AG20443 (cell line): ENCODE measurements at regions not wholly inside any gene's neighbourhood (a gene's known extent, or its start where the extent isn't known, plus 50 kb on each side); places are given as distances from the start of the nearest gene placed in this dataset.

Experiments
- DNase-seq: peaks from one replicate; pipeline ENCODE4 v3.0.0; 2012; ENCODE audit warnings: low spot score, mixed read lengths

DNA sequence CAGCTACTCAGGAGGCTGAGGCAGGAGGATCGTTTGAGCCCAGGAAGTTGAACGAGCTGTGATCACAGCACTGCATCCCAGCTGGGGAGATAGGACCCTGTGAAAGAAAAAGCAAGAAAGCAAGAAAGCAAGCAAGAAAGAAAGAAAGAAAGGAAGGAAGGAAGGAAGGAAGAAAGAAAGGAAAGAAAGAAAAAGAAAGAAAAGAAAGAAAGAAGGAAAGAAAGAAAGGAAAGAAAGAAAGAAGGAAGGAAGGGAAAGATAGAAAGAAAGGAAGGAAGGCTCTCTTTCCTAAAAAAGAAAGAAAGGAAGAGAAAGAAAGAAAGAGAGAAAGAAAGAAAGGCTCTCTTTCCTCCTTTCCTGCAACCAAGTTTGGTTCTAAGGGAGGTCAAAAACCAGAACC is 380.3 kb downstream of the PCNX1 start:
- DNase-seq = no peak

DNA sequence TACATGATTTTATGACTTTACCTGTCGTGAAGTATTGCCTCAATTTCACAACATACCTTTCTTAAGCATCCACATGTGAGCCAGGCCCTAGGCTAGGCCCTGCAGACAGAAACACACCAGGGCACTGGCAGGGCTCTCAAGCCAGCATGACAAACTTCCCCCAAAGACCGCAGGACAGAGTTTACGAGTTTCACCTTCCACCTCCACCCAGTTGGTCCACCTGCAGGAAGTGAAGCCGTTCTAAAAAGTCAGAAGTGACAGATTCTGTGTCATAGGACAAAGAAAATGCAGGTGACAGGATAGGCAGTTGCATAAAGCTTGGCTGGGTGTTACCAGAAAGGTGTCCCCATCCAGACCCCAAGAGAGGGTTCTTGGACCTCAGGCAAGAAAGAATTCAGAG is 382.3 kb downstream of the PCNX1 start:
- no peak for DNase-seq

DNA sequence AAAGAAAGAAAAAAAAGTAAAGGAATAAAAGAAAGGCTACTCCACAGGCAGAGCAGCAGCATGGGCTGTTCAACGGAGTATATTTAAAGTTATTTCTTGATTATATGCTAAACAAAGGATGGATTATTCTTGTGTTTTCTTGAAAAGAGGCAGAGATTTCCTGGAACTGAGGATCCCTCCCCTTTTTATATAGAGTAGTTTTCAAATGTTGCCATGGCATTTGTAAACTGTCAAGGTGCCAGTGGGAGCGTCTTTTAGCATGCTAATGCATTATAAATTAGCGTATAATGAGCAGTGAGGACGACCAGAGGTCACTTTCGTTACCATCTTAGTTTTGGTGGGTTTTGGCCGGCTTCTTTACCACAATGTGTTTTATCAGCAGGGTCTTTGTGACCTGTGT is 383.0 kb downstream of the PCNX1 start:
- DNase-seq = no peak

DNA sequence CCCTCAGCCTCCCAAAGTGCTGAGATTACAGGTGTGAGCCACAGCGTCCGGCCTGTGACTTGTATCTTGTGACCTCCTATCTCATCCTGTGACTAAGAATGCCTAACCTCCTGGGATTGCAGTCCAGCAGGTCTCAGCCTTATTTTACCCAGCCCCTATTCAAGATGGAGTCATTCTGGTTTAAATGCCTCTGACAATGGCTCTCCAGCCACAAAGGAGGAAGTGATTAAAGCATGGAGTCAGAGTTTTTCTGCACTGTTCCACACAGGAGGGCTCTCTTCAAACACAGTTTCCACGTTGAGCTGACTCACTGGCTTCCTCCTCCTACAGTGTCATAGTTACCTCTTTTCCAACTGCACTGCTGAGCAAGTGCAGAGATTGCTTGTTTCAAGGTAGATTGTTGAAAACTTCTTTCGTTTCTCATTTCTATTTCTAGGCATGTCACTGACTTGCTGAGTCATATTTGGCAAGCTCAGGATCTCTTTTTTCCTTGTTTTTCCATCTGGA is 383.8 kb downstream of the PCNX1 start:
- peak; percentile 59 for DNase-seq

DNA sequence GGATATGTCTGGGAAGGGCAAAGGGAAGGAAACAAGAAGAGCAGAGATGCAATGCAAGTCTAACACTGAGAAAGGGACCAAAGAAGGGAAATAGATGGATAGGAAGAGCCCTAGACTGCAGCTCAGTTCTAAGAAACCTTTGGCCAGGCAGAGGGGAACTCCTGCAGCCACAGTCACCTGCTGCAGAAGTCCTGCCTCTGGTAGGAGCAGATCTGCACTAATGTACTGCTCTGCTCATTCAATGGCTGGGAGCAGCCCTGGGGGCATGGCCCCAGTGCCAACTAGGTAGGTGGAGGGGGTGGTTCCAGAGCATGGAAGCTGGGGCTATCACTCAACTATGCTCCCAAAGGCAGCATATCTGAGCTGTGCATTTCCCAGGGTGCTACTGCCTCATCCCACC is 388.9 kb downstream of the PCNX1 start:
- no peak for DNase-seq

DNA sequence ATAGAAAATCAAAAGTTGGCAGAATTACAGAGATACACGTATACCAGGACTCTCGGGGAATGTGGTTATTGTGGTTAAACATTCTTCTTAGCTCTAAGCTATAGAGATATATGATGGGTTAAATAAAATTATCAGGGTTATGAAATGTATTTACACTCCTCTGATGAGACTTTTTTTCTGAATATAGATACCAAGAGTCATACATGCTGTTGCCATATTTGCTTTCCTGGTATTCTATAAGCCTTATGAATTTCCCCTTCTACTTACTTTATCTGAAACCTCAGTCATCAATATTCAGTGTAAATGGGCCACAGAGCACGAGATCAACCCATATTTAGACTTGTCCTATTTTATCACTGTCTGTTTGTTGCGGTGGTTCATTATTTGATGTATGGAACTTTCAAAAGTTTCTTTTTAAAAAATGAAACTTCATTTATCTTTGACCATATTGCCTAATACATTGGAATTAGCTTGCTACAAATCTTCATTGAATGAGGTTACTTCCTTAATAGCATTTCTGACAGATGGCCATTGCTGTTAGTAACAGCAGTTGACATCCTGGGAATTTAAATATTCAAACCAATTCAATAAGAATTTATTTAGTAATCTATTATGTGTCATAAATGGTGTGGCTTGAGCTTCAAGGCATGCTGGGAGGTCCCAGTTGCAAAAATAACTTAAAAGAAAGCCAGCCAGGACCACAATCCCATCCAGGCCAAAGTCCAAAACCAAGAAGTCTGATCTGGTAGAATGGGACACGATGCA is 393.5 kb downstream of the PCNX1 start:
- DNase-seq = peak; percentile 48

DNA sequence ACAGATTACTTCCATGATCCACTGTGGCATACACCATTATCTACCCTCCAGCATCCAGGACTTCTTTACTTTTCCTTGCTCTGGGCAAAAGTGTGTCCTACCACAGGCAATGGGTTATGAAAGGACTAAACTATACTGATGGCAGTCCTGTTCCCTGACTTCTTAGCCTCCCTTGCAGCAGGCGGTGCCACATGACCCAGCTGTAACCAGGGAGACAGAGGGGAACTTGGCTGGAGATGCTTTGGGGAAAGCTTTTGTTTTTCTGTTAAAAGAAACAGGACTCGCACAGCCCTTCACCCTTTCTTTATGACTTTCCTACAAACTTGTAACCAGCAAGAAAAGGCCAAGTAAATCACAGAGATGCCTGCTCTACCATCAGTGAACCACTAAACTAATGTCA is 394.4 kb downstream of the PCNX1 start:
- no peak for DNase-seq

DNA sequence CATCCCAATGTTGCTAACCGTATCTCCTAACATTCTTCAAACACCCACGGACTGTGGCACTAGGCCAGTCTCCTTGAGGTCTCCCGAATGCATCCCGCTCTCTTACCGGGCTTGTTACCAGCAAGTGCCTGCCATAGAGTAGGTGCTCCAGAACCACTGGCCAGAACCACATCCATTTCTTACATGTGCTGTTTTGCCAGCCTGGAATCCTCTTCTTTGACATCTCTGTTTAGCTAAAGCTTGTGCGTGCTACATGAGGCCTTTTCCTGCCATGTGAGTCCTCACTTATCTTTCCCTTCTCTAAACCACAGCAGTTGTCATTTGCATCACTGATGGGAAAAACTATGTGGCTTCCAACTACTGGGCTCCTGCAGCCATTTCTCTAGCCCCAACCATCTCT is 397.4 kb downstream of the PCNX1 start:
- no peak for DNase-seq

DNA sequence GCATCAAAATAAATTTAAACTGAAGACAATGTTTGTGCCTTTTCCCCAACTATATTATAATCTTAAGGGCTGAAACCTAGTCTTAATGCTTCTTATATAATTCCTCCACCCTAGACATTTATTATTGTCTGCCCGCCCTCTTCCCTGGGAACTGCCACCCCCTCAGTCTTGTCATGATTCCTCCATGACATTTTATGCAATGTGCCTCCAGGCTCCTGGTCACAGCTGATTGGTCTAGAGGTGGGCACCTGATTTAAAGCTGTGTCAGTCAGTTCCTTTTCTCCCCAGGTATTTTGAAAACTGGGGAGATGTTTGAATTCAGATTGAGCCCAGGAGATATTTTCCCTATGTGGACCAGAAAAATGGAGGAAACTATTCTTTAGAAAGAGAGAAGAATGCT is 401.4 kb downstream of the PCNX1 start:
- DNase-seq = no peak

DNA sequence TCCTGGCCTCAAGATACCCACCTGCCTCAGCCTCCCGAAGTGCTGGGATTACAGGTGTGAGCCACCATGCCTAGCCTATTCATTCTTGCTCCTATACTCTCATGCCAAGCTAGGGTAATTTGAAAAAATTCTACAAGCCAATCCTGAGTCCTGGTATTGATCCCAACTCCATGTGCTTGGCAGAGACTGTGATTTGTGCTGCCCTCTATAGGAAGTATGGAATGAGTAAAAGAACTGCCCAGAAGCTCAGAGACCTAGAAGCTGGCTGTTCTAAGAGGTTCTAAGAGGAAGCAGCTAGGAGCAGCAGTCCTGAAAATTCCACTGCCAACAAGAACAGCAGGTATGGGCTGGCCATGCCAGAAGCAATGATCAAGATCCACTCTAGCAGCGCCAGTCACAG is 402.5 kb downstream of the PCNX1 start:
- DNase-seq = no peak

DNA sequence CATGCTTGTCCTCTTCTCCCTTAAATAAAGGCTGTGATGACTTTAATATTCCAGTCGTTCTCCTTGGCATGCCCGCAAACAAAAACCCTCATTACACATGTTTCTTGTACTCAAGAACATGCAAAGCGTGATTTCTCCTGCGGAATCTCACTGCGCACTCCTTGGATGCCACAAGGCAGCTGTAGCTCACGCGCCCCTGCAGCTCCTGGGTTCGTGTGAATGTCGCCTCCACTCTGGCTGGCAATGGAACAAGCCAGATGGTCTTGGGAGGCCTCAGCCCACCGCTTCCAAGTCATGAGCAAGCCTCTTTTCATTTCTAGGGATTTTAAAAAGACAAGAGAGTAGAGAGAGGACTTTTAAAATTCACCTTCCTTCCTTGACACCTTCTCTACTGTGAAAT is 403.8 kb downstream of the PCNX1 start:
- DNase-seq = peak; percentile 15

DNA sequence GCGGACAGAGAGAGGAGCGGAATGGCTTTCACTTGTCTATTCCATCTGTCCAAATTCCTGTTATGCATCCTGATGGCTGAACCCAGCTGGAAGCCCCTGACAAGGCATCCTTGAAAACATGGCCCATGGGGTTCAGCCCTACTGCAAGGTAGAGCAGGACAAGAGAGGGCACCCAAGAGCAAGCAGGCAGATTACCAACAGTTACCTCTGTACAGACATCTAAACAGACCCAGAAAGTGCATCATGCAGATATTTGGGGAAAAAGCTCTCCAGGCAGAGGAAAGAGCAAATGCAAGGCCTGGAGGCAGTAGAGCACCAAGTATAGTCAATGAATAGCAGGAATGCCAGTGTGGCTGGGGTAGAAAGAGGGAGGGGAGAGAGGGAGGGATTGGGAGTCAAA is 407.5 kb downstream of the PCNX1 start:
- DNase-seq = no peak

DNA sequence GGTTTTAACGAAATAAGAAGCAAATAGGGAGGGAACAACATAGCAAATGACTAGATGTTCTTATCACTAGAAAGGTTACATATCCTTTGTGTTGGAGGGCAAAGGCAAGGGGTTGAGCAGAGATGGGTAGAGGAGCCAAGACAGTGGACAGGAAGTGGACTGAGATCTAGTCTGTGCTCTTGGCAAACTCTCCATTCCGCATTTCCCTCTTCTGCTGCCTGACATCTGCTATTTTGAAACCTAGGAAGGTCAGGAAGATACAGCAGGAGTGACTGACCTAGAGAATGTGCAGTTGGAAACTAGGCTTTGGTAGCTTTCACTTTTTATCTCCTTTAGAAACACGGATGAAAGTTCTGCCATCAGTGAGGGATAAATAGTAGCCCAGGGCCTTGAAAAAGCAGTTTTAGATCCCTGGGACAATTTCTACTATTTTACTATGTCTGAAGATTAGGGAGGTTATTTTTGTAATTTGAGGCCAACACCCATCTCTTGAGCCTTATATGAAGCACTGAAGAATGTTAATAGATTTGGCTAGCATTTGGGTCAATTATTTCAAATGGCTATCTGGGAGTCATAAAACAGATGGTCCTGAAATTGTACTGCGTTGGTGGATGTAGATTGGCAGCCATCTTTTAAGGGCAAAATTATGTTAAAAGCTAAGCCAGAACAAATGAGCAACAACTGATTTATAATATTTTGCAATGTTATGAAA is 410.3 kb downstream of the PCNX1 start:
- DNase-seq = no peak

DNA sequence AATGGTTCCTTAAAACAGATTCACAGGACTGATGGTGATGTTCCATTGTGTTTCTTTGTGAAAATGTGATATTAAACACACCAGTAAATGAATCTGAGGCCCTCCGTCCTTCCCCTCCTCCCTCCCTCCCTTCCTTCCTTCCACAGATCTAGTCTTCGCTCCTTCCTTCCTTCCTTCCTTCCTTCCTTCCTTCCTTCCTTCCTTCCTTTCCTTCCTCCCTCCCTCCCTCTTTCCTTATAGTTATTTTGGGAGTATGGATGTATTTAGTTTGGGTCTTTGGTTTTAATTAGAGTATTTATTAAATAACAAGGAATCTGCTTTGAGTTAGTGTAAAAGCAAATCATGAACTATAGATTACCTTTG is 410.8 kb downstream of the PCNX1 start:
- no peak for DNase-seq

DNA sequence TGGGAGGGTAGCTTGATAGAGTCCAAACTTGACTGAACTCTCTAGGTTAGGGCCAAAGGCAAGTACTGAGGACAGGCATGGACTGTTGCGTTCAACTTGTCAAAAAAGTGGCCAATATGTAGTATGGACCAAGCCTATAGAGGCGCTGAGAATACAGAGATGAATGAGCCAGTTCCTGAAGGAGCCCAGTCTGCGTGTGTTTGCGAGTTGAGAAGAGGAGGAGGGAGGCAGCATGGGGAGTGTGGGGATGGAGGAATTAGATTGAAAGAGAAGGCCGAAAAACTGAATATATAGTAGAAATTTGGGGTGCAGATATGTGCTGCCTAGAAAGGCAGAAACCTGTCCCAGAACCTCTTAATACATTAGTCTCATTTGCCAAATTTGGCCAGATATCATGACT is 412.4 kb downstream of the PCNX1 start:
- DNase-seq = peak; percentile 43

DNA sequence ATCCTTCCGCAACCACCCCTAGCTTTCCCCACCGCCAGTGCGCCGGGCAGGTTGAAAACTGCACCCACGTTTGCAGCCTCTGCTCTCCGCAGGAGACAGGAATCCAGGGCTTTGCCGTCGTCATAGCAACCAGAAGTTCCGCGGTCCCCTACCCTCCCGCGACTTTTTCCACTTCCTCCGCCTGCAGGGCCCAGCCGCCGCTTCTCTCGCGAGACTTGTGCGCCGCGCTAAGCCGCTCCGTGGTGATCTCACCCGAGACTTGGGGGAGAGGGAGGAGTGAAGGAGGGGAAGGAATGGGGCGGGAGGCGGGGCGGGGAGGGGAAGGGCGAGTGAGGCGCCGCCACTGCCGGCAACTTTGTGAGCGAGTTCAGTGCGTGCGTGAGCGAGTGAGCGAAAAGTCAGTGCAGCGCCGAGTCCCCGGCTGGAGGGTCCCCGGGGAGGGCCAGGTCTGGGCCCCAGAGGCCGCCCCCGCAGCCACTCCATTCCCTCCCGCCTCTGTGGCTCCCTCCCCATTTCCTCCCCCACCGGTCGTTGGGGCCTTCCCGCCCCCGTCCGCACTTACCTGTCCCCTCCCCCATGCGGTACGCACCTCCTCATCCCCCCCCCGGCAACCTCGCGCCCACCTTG is 413.0 kb downstream of the PCNX1 start, which contains the start of gene SIPA1L1:
SIPA1L1 (plus strand) TSS at position 370 of the 627 bp plus-strand sequence.
- DNase-seq = peak; percentile 98

DNA sequence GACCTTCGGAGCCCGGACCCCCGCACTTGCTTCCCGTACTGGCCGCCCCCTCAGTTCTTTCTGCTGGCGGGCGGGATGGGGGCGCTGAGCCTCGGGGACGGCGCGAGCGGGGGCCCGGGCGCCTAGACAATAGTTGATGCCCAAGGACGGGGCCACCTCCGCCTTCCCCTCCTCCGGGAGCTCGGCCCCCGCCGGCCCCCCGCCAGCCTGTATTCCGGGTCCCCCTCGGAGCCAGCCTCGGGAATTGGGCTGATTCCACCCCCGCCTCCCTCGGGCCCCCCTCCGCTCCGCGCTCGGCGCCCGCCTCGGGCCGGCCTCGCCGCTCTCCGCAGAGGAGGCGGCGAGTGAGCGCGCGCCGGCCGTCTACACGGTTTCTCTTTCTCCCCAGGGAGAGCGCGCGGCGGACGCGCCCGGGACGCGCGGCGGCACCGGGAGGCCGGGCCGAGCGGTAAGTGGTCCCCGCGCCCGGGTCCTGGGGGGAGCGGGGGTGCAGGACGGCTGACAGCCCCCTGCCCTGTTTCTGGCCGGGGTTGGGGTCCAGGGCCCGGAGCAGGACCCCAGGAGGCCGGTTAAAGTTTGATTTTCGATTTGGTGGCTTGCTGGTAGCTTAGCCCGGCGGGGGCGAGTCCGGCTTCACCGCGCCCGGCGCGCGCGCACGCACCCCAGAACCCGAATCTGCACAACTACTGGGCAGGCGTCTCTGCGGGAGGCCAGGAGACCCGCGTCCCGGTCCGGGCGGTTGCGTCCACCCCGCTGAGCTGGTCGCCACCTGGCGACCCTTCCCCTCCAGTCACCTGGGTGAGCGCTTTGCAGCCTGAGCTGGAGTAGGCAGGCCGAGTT is 413.7 kb downstream of the PCNX1 start:
- DNase-seq = peak; percentile 85

DNA sequence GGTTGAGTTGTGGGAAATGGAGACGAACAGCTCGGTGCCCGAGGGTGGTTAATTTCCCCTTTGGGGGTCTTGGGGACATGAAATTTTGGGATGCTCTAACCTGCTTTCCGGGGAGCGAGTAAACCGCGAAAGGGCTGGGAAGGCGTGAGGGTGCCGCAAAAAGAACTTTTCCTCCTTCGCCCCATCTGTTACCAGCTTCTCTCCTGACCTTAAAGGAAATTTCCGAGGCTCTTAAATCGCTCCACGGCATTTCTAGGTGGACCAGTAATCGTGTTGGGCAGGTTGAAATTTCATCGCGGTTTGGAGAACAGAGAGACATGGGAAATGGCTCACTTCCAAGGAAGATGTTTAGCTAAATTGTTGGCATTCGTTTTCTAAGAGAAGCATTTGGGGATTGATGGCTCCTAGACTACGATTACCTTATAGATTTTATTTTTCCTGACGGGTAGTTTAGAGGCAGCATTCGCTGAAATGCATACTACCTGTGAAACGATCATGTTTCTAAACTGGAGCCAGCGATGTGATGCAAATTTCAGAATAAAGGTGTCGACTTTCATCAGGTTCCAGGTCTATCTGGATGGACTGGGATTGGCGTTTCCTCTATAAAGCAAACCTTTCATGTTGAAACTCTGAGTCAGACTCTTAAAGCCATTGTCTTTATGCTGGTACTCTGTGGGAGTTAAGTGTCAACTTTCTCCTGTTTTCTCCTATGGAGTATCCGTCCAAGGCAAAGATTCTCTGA is 414.5 kb downstream of the PCNX1 start:
- DNase-seq = peak; percentile 22

DNA sequence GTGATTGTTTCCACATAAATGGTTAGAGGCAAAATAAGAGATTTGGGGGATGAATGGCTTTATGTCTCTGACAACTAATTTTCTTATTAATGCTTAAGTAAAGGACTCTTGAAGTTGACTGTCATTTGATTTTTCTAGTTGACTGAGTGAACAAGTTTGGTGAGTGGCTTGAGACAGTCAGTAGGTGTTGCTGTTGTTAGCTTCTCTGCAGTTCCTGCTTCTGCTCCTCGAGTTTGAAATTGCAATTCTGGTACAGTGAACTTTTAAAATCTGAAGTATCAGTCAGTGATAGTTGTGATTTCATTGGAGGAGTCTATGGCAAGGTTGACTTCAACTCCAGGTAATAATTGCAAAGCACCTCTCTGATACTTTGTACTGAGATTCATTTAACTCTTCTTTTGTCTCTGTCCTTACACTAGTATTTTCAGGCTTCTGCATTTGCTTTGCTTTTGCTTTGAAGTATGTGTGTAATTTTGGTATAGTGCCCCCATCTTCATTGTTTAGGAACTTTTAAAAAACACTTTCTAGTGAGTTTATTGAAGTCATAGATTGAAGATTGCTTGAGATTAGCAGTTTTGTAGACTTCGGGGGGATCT is 415.5 kb downstream of the PCNX1 start:
- DNase-seq = peak; percentile 46

DNA sequence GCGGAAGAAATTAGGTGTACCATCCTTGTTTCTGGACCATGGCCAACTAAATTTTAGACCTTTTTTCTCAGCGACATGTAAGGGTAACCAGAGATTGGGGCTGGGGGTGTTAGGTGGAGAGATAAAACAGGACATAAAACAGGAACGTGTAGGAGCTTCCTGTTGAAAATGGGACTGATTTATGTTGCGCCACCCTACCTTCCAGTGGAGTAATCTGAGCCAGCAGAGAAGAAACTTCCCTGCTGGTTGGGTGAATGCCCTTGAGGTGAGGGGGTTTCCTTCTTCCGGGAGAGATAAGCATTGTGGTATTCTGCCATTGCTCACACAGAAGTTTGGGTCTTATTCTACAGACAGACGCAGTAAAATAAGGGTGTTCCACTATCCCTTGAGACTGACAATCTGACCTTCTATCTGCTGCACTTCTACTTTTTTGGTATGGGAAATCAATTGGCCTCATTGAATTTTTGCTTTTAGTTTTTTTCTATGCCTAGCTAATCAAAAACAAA is 417.6 kb downstream of the PCNX1 start:
- DNase-seq = no peak

DNA sequence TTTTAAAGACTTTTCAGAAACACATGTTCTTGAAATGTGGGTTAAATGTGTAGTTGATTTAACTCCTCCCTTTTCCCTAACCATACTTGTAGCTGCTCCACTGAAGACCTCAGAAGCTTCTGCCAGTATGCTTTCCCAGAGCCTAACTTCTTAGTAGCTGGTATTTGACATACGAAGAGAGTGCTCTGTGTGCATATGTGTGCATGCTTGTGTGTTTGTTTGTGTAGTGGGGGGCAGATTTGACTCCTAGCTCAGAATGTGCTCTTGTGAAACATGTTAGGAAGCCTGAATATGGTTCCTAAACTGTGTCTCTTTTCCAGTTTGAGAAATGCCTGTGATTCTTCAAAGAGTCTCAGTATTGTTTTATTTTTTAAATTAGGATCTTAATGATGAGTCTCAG is 420.4 kb downstream of the PCNX1 start:
- DNase-seq = no peak
